D721Med (cell line): ENCODE measurements at regions not wholly inside any gene's neighbourhood (a gene's known extent, or its start where the extent isn't known, plus 50 kb on each side); places are given as distances from the start of the nearest gene placed in this dataset.

Experiments
- DNase-seq: peaks from one replicate; pipeline ENCODE4 v3.0.0; 2011; ENCODE audit warnings: low spot score; ENCODE audit not compliant: insufficient read length
- FAIRE-seq: peaks from 2 replicates; lab custom pipeline; 2011; peaks lifted over from hg19 to GRCh38; lab: Jason Lieb, UNC
- TF ChIP-seq, protein P1 (sequence below): IDR thresholded peaks from 2 replicates; pipeline ENCODE4 v1.5.1; 2012; ENCODE audit warnings: mild to moderate bottlenecking, control low read depth; ENCODE audit not compliant: insufficient read depth; ENCODE audit errors: missing control alignments

DNA sequence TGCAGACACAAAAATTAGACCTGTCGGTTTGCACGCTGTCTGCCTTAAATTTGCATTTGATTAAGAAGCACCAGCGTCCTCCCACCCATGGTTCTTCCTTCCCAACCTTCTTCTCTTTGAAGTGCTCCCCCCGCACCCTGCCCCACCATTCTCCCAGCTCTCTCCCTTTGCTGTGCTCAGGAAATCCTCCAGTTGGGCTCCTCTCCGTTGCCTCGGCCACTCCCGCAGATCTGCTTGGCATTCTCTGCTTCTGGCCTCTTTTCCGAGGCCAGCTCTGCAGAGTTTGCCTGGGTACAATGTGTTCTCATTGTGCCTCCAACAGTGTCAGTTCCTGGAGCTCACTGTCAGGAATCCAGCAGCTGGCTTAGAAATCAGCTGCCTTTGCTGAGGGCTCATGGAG is 126.1 kb downstream of the NAV1 start:
- no peak for FAIRE-seq
- TF ChIP-seq, protein P1, sequence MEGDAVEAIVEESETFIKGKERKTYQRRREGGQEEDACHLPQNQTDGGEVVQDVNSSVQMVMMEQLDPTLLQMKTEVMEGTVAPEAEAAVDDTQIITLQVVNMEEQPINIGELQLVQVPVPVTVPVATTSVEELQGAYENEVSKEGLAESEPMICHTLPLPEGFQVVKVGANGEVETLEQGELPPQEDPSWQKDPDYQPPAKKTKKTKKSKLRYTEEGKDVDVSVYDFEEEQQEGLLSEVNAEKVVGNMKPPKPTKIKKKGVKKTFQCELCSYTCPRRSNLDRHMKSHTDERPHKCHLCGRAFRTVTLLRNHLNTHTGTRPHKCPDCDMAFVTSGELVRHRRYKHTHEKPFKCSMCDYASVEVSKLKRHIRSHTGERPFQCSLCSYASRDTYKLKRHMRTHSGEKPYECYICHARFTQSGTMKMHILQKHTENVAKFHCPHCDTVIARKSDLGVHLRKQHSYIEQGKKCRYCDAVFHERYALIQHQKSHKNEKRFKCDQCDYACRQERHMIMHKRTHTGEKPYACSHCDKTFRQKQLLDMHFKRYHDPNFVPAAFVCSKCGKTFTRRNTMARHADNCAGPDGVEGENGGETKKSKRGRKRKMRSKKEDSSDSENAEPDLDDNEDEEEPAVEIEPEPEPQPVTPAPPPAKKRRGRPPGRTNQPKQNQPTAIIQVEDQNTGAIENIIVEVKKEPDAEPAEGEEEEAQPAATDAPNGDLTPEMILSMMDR = no peak
- DNase-seq = no peak

DNA sequence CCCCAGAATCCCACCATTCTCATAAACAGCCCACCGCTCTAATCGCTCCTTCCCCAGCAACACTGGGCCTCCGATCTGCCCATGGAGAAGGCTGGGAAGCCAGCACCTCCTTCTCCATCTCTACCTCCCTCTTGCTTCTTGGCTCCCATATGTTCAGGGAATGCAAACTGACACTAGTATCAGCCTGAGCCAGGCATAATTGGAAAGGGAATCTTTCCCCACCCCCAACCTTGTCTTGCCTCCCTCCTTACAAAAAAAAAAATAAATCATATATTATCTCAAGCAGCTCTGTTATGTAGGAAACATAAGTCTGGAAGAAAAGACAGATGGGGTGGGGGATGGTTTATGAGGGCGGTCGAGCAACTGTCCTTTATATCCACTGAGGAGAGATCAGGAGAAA is 127.2 kb downstream of the NAV1 start:
- TF ChIP-seq, protein P1 = no peak
- DNase-seq (no peak), FAIRE-seq (no peak)

DNA sequence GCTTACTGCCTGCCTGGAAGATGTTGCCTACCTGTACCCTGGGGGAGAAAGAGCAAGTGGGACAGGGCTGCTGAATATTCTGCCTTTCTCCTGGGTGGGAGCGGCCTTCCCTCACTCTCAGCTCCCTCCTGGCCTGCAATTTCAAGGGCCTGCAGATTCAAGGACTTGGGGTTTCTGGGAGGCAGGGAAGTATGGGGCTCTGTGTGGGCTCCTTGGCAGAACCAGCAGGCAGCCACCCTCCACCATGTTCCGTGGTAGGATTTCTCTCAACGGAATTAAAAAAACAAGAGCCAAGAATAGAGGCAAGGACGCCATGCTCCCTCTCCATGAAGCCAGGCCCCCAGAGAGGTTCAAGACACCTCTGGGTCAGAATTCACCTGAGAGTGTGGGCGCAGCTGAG is 127.7 kb downstream of the NAV1 start:
- DNase-seq (no peak), FAIRE-seq (no peak)
- TF ChIP-seq, protein P1 = no peak

- TF ChIP-seq, protein P1 = no peak
- DNase-seq (no peak), FAIRE-seq (no peak)
Measured at GRCh38 chr1:201667479-201667878, 128.6 kb downstream of the NAV1 start.

DNA sequence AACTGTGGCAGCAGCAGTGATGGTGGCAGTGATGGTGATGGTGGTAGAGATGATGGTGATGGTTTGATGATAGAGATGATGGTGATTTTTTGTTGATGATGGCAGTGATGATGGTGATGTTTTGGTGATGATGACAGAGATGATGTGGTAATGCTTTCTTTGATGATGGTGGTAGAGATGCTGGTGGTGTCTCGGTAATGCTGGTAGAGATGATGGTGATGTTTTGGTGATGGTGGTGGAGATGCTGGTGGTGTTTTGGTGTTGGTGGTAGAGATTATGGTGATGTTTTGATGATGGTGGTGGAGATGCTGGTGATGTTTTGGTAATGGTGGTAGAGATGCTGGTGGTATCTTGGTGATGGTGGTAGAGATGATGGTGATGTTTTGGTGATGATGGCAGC is 131.6 kb downstream of the NAV1 start:
- peak; percentile 29 for FAIRE-seq

GRCh38 chr1:201672685-201673084 is 133.8 kb downstream of the NAV1 start:
- TF ChIP-seq, protein P1 = no peak
- no peak for FAIRE-seq
- DNase-seq = no peak

More for the DNA sequence above, 131.6 kb downstream of the NAV1 start:
- no peak for DNase-seq
- TF ChIP-seq, protein P1 = no peak

GRCh38 chr1:201673093-201673492 is 134.2 kb downstream of the NAV1 start:
- TF ChIP-seq, protein P1 = no peak
- FAIRE-seq = no peak

More at GRCh38 chr1:201673093-201673492, 134.2 kb downstream of the NAV1 start:
- DNase-seq = no peak
